T follicular helper cell (primary cell): ENCODE measurements at regions not wholly inside any gene's neighbourhood (a gene's known extent, or its start where the extent isn't known, plus 50 kb on each side); places are given as distances from the start of the nearest gene placed in this dataset.

ENCODE experiments used
- DNase-seq: peaks from one replicate; pipeline ENCODE4 v3.0.0-alpha.2; 2020; ENCODE audit warnings: low read depth

DNA sequence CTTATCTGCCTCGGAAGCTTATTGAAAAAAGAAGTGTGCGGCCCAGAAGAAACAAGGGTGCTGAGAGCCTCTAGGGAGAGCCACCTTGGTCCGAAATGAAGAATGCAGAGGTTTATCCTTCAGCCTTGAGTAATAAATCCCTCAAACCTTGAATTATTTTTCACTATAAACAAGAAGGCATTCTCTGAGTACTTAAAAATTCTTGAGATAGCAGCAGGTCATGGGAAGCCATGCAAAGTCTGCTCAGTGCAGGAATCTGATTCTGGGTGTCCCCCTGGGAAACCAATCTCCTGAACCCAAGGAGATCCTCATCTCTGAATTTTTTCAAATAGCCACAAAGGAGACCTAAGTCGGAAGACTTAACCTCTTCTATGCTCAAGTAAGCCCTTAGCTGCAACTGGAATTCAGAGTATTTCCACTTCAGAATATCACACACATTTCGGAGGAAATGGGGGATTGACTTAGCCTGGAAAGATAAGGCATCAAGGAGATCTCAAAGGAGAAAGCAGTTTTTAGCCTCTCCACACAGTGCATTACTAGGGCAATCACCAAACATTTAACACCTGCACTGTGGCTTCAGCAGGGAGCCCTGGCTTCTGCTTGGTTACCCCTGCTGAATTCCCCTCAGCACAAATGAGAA lies 365.0 kb downstream of the ETS1 start:
- DNase-seq = no peak

DNA sequence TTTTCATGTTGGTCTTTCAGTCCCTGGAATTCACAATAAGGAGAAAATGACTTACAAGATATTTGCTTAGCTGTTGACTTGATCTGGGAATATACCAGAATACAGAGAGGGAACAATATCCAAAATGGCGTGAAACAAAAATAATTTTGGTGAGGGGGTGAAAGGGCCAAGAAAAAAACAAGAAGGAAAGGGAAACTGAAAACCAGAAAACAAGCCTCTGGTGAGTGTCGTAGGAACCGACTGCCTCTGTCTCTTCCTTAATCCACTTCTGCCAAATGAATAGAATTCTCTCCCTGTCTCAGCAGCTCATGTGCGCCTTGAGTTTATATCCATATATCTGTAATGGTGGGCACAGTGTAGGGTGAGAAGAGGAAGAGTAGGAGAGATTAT lies 367.6 kb downstream of the ETS1 start:
- DNase-seq = no peak

DNA sequence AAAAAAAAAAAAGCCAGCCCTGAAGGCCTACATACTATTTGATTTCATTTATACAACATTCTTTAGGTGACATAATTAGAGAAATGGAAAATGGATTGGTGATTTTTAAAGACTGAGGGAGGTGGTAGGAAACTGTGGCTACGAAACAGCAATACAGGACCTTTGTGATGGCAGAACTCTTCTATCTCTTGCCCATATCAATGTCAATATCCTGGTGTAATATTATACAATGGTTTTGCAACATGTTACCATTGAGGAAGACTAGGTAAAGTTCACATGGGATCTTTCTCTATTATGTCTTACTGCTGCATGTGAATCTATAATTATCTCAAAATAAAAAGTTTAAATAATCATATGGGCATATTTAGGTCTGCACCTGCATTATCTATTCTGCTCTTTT lies 371.2 kb downstream of the ETS1 start:
- no peak for DNase-seq

GRCh38 chr11:128215238-128215882 lies 372.0 kb downstream of the ETS1 start:
- DNase-seq = no peak

GRCh38 chr11:128214263-128214662 lies 373.1 kb downstream of the ETS1 start:
- DNase-seq = no peak

GRCh38 chr11:128213461-128213860 lies 373.9 kb downstream of the ETS1 start:
- DNase-seq = no peak

DNA sequence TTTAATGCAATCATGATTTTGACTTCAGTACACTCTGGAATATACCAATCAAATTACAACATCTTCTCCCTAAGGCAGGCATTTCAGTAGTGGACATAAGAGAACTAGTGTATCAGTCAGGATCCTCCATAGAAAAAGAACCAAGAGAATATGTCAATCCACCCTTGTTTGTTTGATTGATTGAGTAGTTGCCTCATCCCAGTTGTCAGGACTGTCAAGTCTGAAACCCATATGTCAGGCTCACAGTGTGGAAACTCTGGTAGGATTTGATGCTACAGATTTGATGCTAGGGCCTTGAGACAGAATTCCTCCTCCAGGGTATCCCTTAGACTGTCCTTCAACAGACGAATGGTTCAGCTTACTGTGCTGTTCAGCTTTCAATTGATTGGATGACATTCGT lies 375.0 kb downstream of the ETS1 start:
- no peak for DNase-seq

DNA sequence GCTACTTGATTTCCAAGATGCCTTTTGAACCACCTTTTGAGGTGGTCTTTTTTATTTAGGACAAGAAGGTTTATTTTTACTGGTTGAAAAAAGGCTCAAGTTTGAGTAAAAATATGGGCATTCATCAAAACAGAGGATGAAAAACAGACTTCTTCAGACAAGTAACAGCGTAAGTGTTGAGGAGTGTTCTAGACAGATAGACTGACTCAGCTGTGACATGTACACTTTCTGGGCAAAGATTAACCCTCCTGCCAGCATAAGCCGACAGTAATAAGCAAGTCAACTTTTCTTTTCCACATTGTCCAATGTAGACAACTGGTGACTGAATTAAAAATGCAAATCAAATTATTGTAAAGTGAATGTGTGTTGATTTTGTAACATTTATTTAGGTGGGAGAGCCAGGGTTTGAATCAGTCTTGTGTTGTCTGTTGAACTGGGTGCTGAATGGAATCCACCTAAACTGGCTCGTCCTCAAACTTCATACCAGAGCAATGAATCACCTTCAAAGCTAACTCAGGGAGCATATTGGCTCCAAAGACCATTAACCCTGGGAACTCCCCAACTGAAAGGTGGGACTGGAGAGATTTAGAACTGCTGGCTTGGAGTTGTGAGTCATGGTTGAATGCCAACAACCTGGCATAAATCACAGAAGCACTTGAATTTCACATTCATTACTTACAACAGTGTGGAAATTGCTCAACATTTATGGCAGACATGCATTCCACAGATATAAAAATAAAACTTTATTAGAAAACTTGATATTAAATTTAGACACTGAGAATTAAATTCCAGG lies 377.0 kb downstream of the ETS1 start:
- DNase-seq = no peak

GRCh38 chr11:128209138-128209435 lies 378.3 kb downstream of the ETS1 start:
- no peak for DNase-seq

DNA sequence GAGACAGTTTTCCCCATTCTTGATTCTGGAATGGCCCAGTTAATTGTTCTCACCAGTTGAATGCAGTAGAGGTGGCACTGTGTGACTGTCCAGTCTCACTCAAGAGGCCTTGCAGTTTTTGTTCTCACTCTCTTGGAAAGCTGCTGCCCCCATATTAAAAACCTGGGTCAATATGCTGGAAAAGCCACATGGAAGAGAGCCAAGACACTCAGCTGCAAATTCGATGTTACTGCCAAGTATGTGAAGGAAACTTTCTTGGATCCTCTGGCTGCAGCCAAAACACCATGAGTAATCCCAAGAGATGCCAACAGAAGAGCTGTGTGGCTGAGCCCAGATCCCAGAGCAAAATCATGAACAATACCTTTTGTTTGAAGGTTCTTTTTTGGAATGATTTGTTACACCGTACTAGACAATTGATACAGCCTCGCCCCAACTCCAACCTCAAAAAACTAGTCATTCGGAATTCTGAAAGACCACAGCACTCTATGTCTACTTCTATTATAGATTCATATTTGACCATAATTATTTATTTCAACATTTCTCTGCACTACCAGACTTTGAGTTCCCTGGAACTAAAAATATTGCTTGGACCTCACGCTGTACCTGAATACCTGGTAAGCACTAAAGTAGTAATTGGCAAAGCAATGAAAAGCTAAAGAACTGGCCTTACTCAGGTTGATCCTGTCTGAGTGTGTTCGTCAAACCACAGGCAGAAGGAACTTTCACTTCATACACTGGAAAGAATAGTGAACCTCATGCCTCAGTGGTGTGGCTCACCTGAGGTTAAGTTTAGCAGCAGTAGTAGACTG lies 378.8 kb downstream of the ETS1 start:
- no peak for DNase-seq

- DNase-seq = no peak
These were observed 379.5 kb downstream of the ETS1 start for GRCh38 chr11:128207861-128208321.

DNA sequence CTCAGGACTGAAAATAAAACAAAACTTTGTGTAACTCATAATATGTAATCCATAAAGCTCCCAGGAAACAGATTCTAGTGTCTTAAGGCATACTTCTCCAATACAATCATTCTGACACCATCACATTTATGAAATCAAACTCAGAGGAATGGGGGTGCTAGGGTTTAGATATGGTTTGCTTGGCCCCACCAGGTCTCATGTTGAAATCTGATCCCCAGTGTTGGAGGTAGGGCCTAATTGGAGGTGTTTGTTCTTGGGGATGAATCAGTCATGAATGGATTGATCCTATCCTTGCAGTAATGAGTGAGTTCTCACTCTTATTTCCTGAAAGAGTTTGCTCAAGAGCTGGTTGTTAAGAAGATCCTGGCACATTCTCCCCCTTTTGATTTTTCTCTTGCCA lies 380.9 kb downstream of the ETS1 start:
- no peak for DNase-seq

DNA sequence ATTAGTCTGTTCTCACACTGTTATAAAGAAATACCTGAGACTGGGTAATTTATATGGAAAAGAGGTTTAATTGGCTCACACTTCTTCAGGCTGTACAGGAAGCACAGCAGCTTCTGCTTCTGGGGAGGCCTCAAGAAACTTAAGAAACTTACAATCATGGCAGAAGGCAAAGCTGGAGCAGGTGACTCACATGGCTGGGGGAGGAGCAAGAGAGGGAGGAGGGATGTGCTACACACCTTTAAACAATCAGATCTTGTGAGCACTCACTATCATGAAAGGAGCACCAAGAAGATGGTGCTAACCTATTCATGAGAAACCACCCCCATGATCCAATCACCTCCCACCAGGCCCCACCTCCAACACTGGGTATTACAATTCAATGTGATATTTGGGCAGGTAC lies 381.6 kb downstream of the ETS1 start:
- no peak for DNase-seq

GRCh38 chr11:128204898-128205297 lies 382.5 kb downstream of the ETS1 start:
- no peak for DNase-seq

GRCh38 chr11:128201801-128202200 lies 385.6 kb downstream of the ETS1 start:
- DNase-seq = no peak

DNA sequence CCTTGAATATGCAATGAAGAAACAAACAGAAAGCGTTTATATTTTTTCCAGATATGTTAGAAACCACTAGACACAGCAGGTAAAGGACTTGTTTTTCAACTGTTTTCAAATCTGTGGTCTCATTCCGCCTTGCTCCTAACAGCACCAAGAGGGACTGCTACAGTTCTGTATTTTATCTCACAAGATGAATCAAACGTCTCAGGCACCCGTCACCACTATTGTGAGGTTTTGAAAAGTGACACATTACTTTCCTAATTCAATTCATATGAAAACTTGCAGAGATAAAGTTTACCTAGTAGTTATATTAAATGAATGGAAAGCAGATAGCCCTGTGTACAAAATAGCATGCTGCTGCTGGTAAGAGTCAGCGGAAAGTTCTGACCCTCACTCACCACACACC lies 386.3 kb downstream of the ETS1 start:
- DNase-seq = no peak

GRCh38 chr11:128200467-128200866 lies 386.9 kb downstream of the ETS1 start:
- no peak for DNase-seq

DNA sequence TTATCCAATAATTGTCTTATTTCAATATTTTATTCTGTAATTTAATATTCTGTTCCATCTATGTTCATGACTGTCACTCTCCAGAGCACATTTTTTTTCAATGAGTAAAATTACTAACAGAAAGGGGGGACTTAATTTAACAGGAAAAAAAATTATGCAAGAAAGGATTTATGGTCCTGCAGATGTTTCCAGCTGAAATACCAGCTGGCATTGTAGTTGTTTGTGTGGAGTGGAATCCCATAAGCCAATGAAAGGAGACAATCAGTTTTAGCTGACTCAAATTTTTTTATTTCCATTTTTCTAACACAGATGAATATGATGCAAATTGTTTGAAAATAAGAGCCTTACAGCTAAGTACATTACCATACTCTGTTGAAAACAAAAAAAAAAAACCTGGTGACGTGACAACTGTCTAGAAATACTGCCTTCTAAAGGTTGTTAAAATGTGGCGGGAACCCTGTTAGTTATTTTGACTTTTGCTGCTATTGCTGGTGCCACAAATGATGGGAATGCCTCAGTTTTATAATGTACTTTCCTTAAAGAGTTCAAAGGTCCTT lies 389.1 kb downstream of the ETS1 start:
- no peak for DNase-seq

- no peak for DNase-seq
These were observed 391.1 kb downstream of the ETS1 start for GRCh38 chr11:128196235-128196634.

DNA sequence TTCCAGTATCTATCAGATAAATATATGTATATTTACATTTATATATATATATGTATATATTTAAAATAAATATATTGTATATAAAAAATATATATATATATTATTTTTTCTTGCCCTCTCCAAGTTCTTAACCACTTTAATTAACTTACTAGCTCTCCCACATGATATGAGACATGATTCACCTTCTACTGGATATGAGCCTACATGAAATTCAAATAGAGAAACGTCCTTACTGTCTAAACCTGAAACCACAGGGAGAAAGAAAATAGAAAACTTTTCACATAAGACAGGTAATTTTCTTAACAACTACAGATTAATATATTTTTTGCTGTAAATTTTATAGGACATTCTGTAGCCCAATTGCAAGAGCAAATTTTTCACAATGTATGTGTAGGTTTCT lies 391.6 kb downstream of the ETS1 start:
- no peak for DNase-seq

DNA sequence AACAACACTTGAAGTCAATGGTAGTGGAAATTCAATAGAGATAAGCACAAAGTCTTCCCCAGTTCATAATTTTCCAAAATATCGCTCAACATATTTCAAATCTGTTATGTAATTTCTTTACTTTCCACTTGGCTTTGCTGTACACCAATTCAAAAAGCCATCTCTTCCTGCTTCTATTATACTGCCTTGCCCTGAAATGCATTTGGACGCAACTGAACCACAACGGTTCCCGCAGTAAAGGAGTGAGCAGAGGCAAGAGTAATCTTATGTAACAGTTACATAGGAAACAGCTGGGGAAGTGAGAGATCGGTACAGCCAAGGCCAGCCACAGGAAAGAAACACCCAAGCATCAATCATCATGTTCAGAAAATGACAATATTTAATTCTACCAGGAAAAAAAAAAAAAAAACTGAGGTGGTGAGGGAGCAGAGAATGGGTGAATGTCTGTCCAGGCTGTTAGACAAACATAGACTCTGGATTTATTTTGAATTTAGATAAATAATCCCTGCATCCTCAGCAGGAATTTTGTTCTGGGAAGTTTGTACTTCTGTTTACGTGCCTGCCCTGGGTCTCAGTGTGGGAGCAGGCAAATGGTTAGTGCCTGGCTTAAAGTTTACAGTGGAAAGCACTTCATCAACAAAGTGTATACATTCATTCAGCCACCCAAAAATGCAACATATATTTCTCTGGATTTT lies 392.2 kb downstream of the ETS1 start:
- peak; percentile 37 for DNase-seq

- DNase-seq = no peak
These were observed 393.1 kb downstream of the ETS1 start for GRCh38 chr11:128194216-128194615.
